AG04449 (cell line): ENCODE measurements at regions not wholly inside any gene's neighbourhood (a gene's known extent, or its start where the extent isn't known, plus 50 kb on each side); places are given as distances from the start of the nearest gene placed in this dataset.
"Not testable (repeated sequence)": the region's sequence is repeated elsewhere in the genome, so short reads cannot be mapped to it uniquely, and the experiment has no call there.

ENCODE experiments used
- CTCF ChIA-PET: fragments of 350-600 bp; formaldehyde crosslinking; extraction: SDS; loops from one replicate; lab custom pipeline; 2021; ENCODE audit warnings: antibody characterized with exemption; lab: Yijun Ruan, JAX
- POLR2A ChIA-PET: fragments of 400-600, 350-600 bp; formaldehyde crosslinking; extraction: SDS; loops from one replicate; lab custom pipeline; 2020; ENCODE audit warnings: antibody characterized with exemption, inconsistent platforms; lab: Yijun Ruan, JAX
- DNase-seq: peaks from one replicate; pipeline ENCODE4 v3.0.0-alpha.2; 2010; ENCODE audit warnings: low read depth, low spot score
- H3K4me3 ChIP-seq: 2 replicates; pipeline ENCODE4 v1.5.1; 2011; ENCODE audit warnings: low read depth, mild to moderate bottlenecking, control low read depth, low read length
- CTCF ChIP-seq: IDR thresholded peaks from one replicate; pipeline ENCODE4 v1.5.1; 2011; ENCODE audit warnings: mild to moderate bottlenecking, moderate library complexity, low read length, control low read depth, inconsistent platforms; ENCODE audit not compliant: insufficient read depth; ENCODE audit errors: missing control alignments

- DNase-seq, result no peak
- no peak overlapping the region for H3K4me3 ChIP-seq
- ChIA-PET CTCF (no interaction called here), POLR2A (no interaction called here)
- no peak for TF ChIP-seq CTCF
Measured at GRCh38 chr13:67390462-67391086, 160.4 kb upstream of the PCDH9 start.

- no peak for TF ChIP-seq CTCF
- CTCF ChIA-PET, result no interaction called here
- no peak overlapping the region for H3K4me3 ChIP-seq
- DNase-seq, result no peak
- POLR2A ChIA-PET, result no interaction called here
Measured at GRCh38 chr13:67389171-67389570, 159.0 kb upstream of the PCDH9 start.

DNA sequence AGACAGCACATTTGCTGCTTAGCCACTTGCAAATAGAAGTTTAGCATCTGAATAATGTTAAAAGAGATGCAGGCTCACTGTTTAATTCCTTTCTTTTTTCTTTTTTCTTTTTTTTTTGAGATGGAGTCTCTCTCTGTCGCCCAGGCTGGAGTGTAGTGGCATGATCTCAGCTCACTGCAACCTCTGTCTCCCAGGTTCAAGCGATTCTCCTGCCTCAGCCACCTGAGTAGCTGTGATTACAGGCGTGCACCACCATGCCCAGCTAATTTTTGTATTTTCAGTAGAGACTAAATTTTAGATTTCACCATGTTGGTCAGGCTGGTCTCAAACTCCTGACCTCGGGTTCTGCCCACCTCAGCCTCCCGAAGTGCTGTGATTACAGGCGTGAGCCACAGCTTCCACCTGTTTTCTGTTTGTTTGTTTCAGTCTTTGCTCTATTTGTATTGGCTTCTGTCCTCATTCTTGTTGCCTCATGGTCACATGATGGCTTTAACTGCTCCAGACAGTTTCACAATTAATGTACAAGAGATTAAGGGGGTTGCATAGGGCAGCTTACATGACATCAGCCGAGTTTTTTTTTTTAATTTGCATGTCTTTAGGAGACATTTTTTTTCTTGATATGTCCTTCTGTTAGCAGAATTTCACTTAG, 153.1 kb upstream of the PCDH9 start:
- CTCF ChIA-PET, result interaction anchor here (1.3 kb wide), 1 partner anchor 33 kb away, joined by 3 read pairs; no protein-coding TSS in a partner anchor
- DNase-seq, result not testable (repeated sequence)

DNA sequence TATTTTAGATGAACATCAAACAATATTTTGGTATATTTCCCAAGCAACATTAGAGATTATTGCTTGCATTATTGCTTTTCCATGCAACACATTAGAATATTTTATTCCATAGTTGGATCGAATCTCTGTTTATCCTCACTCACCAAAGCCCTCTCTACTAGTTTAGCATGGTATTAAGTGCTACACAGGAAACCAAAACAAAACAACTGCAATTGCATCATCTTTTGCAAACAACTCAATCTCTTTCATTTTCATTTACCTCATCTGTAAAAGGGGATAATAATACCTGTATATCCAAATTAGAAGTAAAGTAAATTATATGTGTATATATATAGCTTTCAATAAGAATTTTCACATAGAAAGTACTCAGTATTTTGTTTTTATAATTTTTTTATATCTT, 147.8 kb upstream of the PCDH9 start:
- ChIA-PET POLR2A (no interaction called here), CTCF (no interaction called here)
- TF ChIP-seq CTCF, result no peak
- no peak for DNase-seq
- no peak overlapping the region for H3K4me3 ChIP-seq

More for the DNA sequence above, 153.1 kb upstream of the PCDH9 start:
- POLR2A ChIA-PET, H3K4me3 ChIP-seq: not testable (repeated sequence)

DNA sequence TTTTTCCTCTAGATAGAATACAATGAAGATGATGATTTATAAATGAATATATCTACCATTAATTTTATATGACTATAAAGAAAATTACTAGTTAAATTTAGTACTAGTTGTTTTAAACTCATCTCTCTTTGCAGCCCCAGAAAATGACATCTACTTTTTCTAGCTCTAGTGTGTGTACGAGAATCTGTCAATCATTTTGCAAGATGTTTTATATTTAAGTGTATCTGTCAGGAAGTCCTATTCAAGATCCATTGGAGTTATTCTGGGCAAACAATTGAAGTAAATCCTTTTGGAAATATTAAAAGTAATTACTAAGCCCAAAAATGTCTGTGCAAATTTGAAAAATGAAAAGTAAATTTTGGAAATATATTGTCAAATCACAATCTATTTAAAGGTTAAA, 144.3 kb upstream of the PCDH9 start:
- no peak for TF ChIP-seq CTCF
- no peak for DNase-seq
- H3K4me3 ChIP-seq, result no peak overlapping the region
- ChIA-PET POLR2A (no interaction called here), CTCF (no interaction called here)

DNA sequence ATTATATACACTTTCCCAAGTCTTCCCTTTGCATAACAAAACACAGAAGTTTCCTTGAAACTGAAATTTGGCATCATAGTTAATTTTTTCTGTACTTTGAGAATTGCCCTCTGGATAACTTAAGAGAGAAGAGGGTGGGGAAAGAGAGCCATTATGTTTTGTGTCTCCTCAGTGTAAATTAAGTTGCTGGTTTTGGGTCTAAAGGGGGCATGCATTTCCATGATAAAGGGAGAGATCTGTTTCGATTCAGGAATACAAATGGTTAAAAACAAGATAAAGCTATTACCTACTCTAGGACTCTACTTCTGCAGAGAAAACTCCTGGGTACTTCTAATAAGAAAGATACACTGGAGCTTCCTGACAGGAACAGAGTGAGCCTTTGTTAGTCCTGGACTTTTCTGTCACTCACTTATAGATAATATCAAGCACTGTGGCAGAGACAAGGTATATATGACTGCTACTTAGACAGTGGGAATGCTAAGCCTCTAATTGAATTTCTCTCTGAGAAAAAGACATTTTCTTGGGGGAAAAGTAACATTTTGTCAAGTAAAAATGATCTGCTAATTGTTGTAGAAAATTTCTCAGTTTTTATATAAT, 142.8 kb upstream of the PCDH9 start:
- TF ChIP-seq CTCF, result no peak
- DNase-seq, result no peak
- ChIA-PET CTCF (no interaction called here), POLR2A (no interaction called here)
- H3K4me3 ChIP-seq, result no peak overlapping the region
